ENCODE measurements at regions not wholly inside any gene's neighbourhood (a gene's known extent, or its start where the extent isn't known, plus 50 kb on each side); places are given as distances from the start of the nearest gene placed in this dataset.

- Mint-ChIP-seq H3K4me3 (ENCODE audit: unreplicated experiment) (no peak overlapping the region), H3K9me3 (ENCODE audit: unreplicated experiment) (no peaks in the 10 kb centered on the region), H3K36me3 (ENCODE audit: low read depth, unreplicated experiment) (no peaks in the 10 kb centered on the region), H3K27ac (ENCODE audit: unreplicated experiment) (no peak overlapping the region), H3K27me3 (ENCODE audit: unreplicated experiment) (no peaks in the 10 kb centered on the region), H3K4me1 (ENCODE audit: unreplicated experiment) (no peaks in the 10 kb centered on the region)
- no peak for DNase-seq (ENCODE audit: low spot score)
- TF ChIP-seq CTCF (IDR thresholded peaks at IDR 0.05; ENCODE audit: unreplicated experiment): no peak
Measured at GRCh38 chr14:31963587-31963986, 113.5 kb upstream of the ARHGAP5 start.

GRCh38 chr14:31964490-31964889 is 112.6 kb upstream of the ARHGAP5 start:
- Mint-ChIP-seq H3K9me3 (ENCODE audit: unreplicated experiment) (no peaks in the 10 kb centered on the region), H3K4me3 (ENCODE audit: unreplicated experiment) (no peak overlapping the region), H3K27ac (ENCODE audit: unreplicated experiment) (no peak overlapping the region), H3K27me3 (ENCODE audit: unreplicated experiment) (no peaks in the 10 kb centered on the region), H3K36me3 (ENCODE audit: low read depth, unreplicated experiment) (no peaks in the 10 kb centered on the region), H3K4me1 (ENCODE audit: unreplicated experiment) (no peaks in the 10 kb centered on the region)
- DNase-seq (ENCODE audit: low spot score): no peak
- TF ChIP-seq CTCF (IDR thresholded peaks at IDR 0.05; ENCODE audit: unreplicated experiment): no peak

- TF ChIP-seq CTCF (IDR thresholded peaks at IDR 0.05; ENCODE audit: unreplicated experiment): no peak
- H3K27ac Mint-ChIP-seq (ENCODE audit: unreplicated experiment): no peak overlapping the region
- DNase-seq (ENCODE audit: low spot score): no peak
- H3K4me1 Mint-ChIP-seq (ENCODE audit: unreplicated experiment): no peaks in the 10 kb centered on the region
- H3K4me3 Mint-ChIP-seq (ENCODE audit: unreplicated experiment): no peak overlapping the region
- no peaks in the 10 kb centered on the region for H3K27me3 Mint-ChIP-seq (ENCODE audit: unreplicated experiment)
- H3K36me3 Mint-ChIP-seq (ENCODE audit: low read depth, unreplicated experiment): no peaks in the 10 kb centered on the region
- no peaks in the 10 kb centered on the region for H3K9me3 Mint-ChIP-seq (ENCODE audit: unreplicated experiment)
Measured at GRCh38 chr14:31965071-31965734, 111.9 kb upstream of the ARHGAP5 start.

- Mint-ChIP-seq H3K4me1 (ENCODE audit: unreplicated experiment) (no peaks in the 10 kb centered on the region), H3K36me3 (ENCODE audit: low read depth, unreplicated experiment) (no peaks in the 10 kb centered on the region), H3K9me3 (ENCODE audit: unreplicated experiment) (no peaks in the 10 kb centered on the region), H3K27ac (ENCODE audit: unreplicated experiment) (no peak overlapping the region), H3K4me3 (ENCODE audit: unreplicated experiment) (no peak overlapping the region), H3K27me3 (ENCODE audit: unreplicated experiment) (no peaks in the 10 kb centered on the region)
- DNase-seq (ENCODE audit: low spot score): no peak
- TF ChIP-seq CTCF (IDR thresholded peaks at IDR 0.05; ENCODE audit: unreplicated experiment): no peak
Measured at GRCh38 chr14:31965735-31966598, 111.1 kb upstream of the ARHGAP5 start.
